Body of pancreas (tissue), 4 donors: ENCODE measurements at regions not wholly inside any gene's neighbourhood (a gene's known extent, or its start where the extent isn't known, plus 50 kb on each side); places are given as distances from the start of the nearest gene placed in this dataset.

Experiments
- CTCF ChIP-seq, 7 experiments: fragments of 450-650 bp in 4 of 7; fragments of 200-600 bp in 3 of 7; sonication (generic) in 3 of 7; IDR thresholded peaks; one replicate each; pipeline ENCODE4 v1.5.1; 2016 to 2019; ENCODE audit warnings: antibody characterized with exemption in 7 of 7
- POLR2A ChIP-seq, 3 donors: fragments of 450-650 bp; IDR thresholded peaks; one replicate each; pipeline ENCODE4 v1.6.1; 2016; ENCODE audit warnings: antibody characterized with exemption in 3 of 3, mild to moderate bottlenecking in 2 of 3

- TF ChIP-seq POLR2A (IDR thresholded peaks at IDR 0.05) (no peak), CTCF (IDR thresholded peaks at IDR 0.05) (no peak)
Observed at GRCh38 chr4:52160859-52161258, 109.8 kb downstream of the SPATA18 start.
